Right atrium auricular region (tissue), 2 donors: ENCODE measurements at regions not wholly inside any gene's neighbourhood (a gene's known extent, or its start where the extent isn't known, plus 50 kb on each side); places are given as distances from the start of the nearest gene placed in this dataset.

ENCODE experiments used
- DNase-seq: peaks from one replicate; pipeline ENCODE4 v3.0.0-alpha.2; 2019; ENCODE audit warnings: low spot score
- H3K27ac ChIP-seq, 2 donors: fragments of 200-600 bp; sonication (generic); 1 replicate in 1 of 2; 2 replicates in 1 of 2; pipeline ENCODE4 v1.5.1; 2016 to 2019
- H3K27me3 ChIP-seq, 2 donors: fragments of 200-600 bp; sonication (generic); one replicate each; pipeline versions ENCODE4 v1.5.1 to v1.6.0; 2017 to 2019
- H3K36me3 ChIP-seq: fragments of 200-600 bp; sonication (generic); one replicate; pipeline ENCODE4 v1.5.1; 2016
- H3K4me1 ChIP-seq, 2 donors: fragments of 200-600 bp; sonication (generic); one replicate each; pipeline versions ENCODE4 v1.5.1 to v1.6.0; 2017 to 2019
- H3K4me3 ChIP-seq, 2 donors: fragments of 200-600 bp; sonication (generic); 1 replicate in 1 of 2; 2 replicates in 1 of 2; pipeline ENCODE4 v1.5.1; 2017 to 2019; ENCODE audit warnings: mild to moderate bottlenecking in 1 of 2, moderate library complexity in 1 of 2
- H3K9me3 ChIP-seq, 2 donors: fragments of 200-600 bp; sonication (generic); one replicate each; pipeline ENCODE4 v1.5.1; 2019
- CTCF ChIP-seq, 2 donors: fragments of 200-600 bp; sonication (generic); IDR thresholded peaks; one replicate each; pipeline ENCODE4 v1.5.1; 2019; ENCODE audit warnings: antibody characterized with exemption in 2 of 2

GRCh38 chr6:21505574-21505990 lies 88.0 kb upstream of the SOX4 start:
- peak; percentile 48 for DNase-seq
- Histone ChIP-seq H3K9me3 (no peaks in the 10 kb centered on the region), H3K36me3 (no peaks in the 10 kb centered on the region), H3K27me3 (no peaks in the 10 kb centered on the region), H3K4me1 (no peaks in the 10 kb centered on the region), H3K27ac (no peak overlapping the region), H3K4me3 (no peak overlapping the region)
- TF ChIP-seq CTCF (IDR thresholded peaks at IDR 0.05): no peak

GRCh38 chr6:21506126-21506525 lies 87.4 kb upstream of the SOX4 start:
- Histone ChIP-seq H3K4me3 (no peak overlapping the region), H3K27ac (no peak overlapping the region), H3K36me3 (no peaks in the 10 kb centered on the region), H3K27me3 (no peaks in the 10 kb centered on the region), H3K4me1 (no peaks in the 10 kb centered on the region), H3K9me3 (no peaks in the 10 kb centered on the region)
- TF ChIP-seq CTCF (IDR thresholded peaks at IDR 0.05): no peak
- no peak for DNase-seq

GRCh38 chr6:21507811-21508210 lies 85.7 kb upstream of the SOX4 start:
- H3K4me3 ChIP-seq: no peak overlapping the region
- no peaks in the 10 kb centered on the region for H3K36me3 ChIP-seq
- no peaks in the 10 kb centered on the region for H3K9me3 ChIP-seq
- DNase-seq: no peak
- TF ChIP-seq CTCF (IDR thresholded peaks at IDR 0.05): no peak
- H3K4me1 ChIP-seq: no peaks in the 10 kb centered on the region
- no peak overlapping the region for H3K27ac ChIP-seq
- H3K27me3 ChIP-seq: no peaks in the 10 kb centered on the region

GRCh38 chr6:21508753-21509152 lies 84.8 kb upstream of the SOX4 start:
- H3K36me3 ChIP-seq: no peaks in the 10 kb centered on the region
- no peaks in the 10 kb centered on the region for H3K4me1 ChIP-seq
- no peak for TF ChIP-seq CTCF (IDR thresholded peaks at IDR 0.05)
- H3K4me3 ChIP-seq: no peak overlapping the region
- no peak overlapping the region for H3K27ac ChIP-seq
- no peak for DNase-seq
- no peaks in the 10 kb centered on the region for H3K27me3 ChIP-seq
- H3K9me3 ChIP-seq: no peaks in the 10 kb centered on the region

GRCh38 chr6:21511891-21512550 lies 81.5 kb upstream of the SOX4 start:
- no peak for TF ChIP-seq CTCF (IDR thresholded peaks at IDR 0.05)
- H3K4me1 ChIP-seq: no peaks in the 10 kb centered on the region
- H3K4me3 ChIP-seq: no peak overlapping the region
- no peaks in the 10 kb centered on the region for H3K36me3 ChIP-seq
- no peaks in the 10 kb centered on the region for H3K27me3 ChIP-seq
- no peak overlapping the region for H3K27ac ChIP-seq
- no peak for DNase-seq
- no peaks in the 10 kb centered on the region for H3K9me3 ChIP-seq

- no peaks in the 10 kb centered on the region for H3K4me1 ChIP-seq
- TF ChIP-seq CTCF (IDR thresholded peaks at IDR 0.05): no peak
- DNase-seq: no peak
- H3K27ac ChIP-seq: no peak overlapping the region
- no peaks in the 10 kb centered on the region for H3K9me3 ChIP-seq
- H3K27me3 ChIP-seq: no peaks in the 10 kb centered on the region
- no peaks in the 10 kb centered on the region for H3K36me3 ChIP-seq
- no peak overlapping the region for H3K4me3 ChIP-seq
These were observed 79.3 kb upstream of the SOX4 start for GRCh38 chr6:21514288-21514687.
